Endothelial cell of umbilical vein (primary cell): ENCODE measurements at regions not wholly inside any gene's neighbourhood (a gene's known extent, or its start where the extent isn't known, plus 50 kb on each side); places are given as distances from the start of the nearest gene placed in this dataset.

Experiments used
- BruUV-seq: library from RNA; stranded (reverse); fragments of 400-500 nt; replicated peaks from 2 replicates; lab custom pipeline; 2021; lab: Mats Ljungman, UMichigan
- CTCF ChIA-PET: fragments of 300-600, 350-600 bp; sonication (Branson Sonifier 250); formaldehyde crosslinking; loops from one replicate; lab custom pipeline; 2021; ENCODE audit warnings: antibody characterized with exemption, inconsistent platforms; lab: Charles Lee
- POLR2A ChIA-PET: fragments of 300-600, 350-600 bp; sonication (Branson Sonifier 250); formaldehyde crosslinking; loops from one replicate; lab custom pipeline; 2021; ENCODE audit warnings: antibody characterized with exemption, inconsistent platforms; lab: Charles Lee
- DNase-seq: peaks from one replicate; pipeline ENCODE4 v3.0.0-alpha.2; 2011; ENCODE audit warnings: low read depth, low spot score
- FAIRE-seq: peaks from 2 replicates; lab custom pipeline; 2011; peaks lifted over from hg19 to GRCh38; lab: Jason Lieb, UNC
- H2AFZ ChIP-seq: 2 replicates; pipeline ENCODE4 v1.6.0; 2012; ENCODE audit warnings: low read depth, low read length, control low read depth, inconsistent platforms
- H3K27ac ChIP-seq: 2 replicates; pipeline ENCODE4 v1.5.1; 2011; ENCODE audit warnings: low read depth, mild to moderate bottlenecking, control low read depth, low read length, moderate library complexity; ENCODE audit not compliant: insufficient read depth
- H3K27me3 ChIP-seq, 2 experiments: 2 replicates each; pipeline versions ENCODE4 v1.6.0 to v1.6.1; 2011; ENCODE audit warnings: low read length in 2 of 2, mixed read lengths in 1 of 2; ENCODE audit not compliant: control insufficient read depth in 2 of 2, insufficient read depth in 2 of 2
- H3K36me3 ChIP-seq, 2 experiments: 2 replicates in 1 of 2; 3 replicates in 1 of 2; pipeline ENCODE4 v1.5.1; 2011; ENCODE audit warnings: low read length in 2 of 2, mild to moderate bottlenecking in 1 of 2, moderate library complexity in 1 of 2; ENCODE audit not compliant: control insufficient read depth in 2 of 2, insufficient read depth in 2 of 2; ENCODE audit errors: extremely low read depth in 1 of 2
- H3K4me1 ChIP-seq: 3 replicates; pipeline ENCODE4 v1.5.1; 2011; ENCODE audit warnings: mild to moderate bottlenecking, low read length; ENCODE audit not compliant: control insufficient read depth, insufficient read depth; ENCODE audit errors: extremely low read depth
- H3K4me2 ChIP-seq: 2 replicates; pipeline ENCODE4 v1.6.1; 2011; ENCODE audit warnings: low read length, control low read depth, mixed read lengths; ENCODE audit not compliant: insufficient read depth
- H3K4me3 ChIP-seq, 3 experiments: fragments of 200-600 bp in 1 of 3; sonication (generic), shearing (Covaris generic) in 1 of 3; replicated peaks in 1 of 3; 2 replicates each; pipeline ENCODE4 v1.5.1; 2011 to 2016; ENCODE audit warnings: control low read depth in 3 of 3, low read length in 3 of 3, mild to moderate bottlenecking in 2 of 3, inconsistent platforms in 1 of 3, low read depth in 1 of 3, moderate library complexity in 1 of 3; ENCODE audit not compliant: insufficient read depth in 1 of 3
- H3K79me2 ChIP-seq: 2 replicates; pipeline ENCODE4 v1.6.0; 2012; ENCODE audit warnings: low read length, inconsistent platforms; ENCODE audit not compliant: control insufficient read depth, insufficient read depth
- H3K9ac ChIP-seq: replicated peaks from 2 replicates; pipeline ENCODE3; 2011; ENCODE audit warnings: low read length, control low read depth; ENCODE audit not compliant: insufficient read depth; ENCODE audit errors: extremely low read depth
- H3K9me1 ChIP-seq: replicated peaks from 3 replicates; pipeline ENCODE4 v1.6.0; 2011; ENCODE audit warnings: mild to moderate bottlenecking, low read length; ENCODE audit not compliant: control insufficient read depth, insufficient read depth; ENCODE audit errors: extremely low read depth
- H3K9me3 ChIP-seq: replicated peaks from 2 replicates; pipeline ENCODE4 v1.5.1; 2012; ENCODE audit warnings: low read length, inconsistent platforms; ENCODE audit not compliant: control insufficient read depth, insufficient read depth
- H4K20me1 ChIP-seq: replicated peaks from 2 replicates; pipeline ENCODE3; 2011; ENCODE audit warnings: mild to moderate bottlenecking, low read length; ENCODE audit not compliant: control insufficient read depth, insufficient read depth; ENCODE audit errors: extremely low read depth
- EZH2 ChIP-seq: IDR thresholded peaks from 2 replicates; pipeline ENCODE4 v1.6.1; 2012; ENCODE audit warnings: borderline replicate concordance, low read depth, mild to moderate bottlenecking, moderate library complexity, low read length, inconsistent platforms; ENCODE audit not compliant: severe bottlenecking
- FOS ChIP-seq: IDR thresholded peaks from 2 replicates; pipeline ENCODE4 v1.6.1; 2011; ENCODE audit warnings: mild to moderate bottlenecking, low read length, moderate library complexity, borderline replicate concordance; ENCODE audit not compliant: insufficient read depth
- GATA2 ChIP-seq: IDR thresholded peaks from 2 replicates; pipeline ENCODE4 v1.7.0; 2011; ENCODE audit warnings: low read depth, mild to moderate bottlenecking, moderate library complexity, mixed read lengths, low read length; ENCODE audit not compliant: insufficient read length, insufficient read depth
- MYC ChIP-seq: IDR thresholded peaks from one replicate; pipeline ENCODE4 v1.6.1; 2011; ENCODE audit warnings: mild to moderate bottlenecking, low read depth, low read length
- POLR2AphosphoS5 ChIP-seq: IDR thresholded peaks from 2 replicates; pipeline ENCODE4 v1.6.1; 2012; ENCODE audit warnings: low read depth, mild to moderate bottlenecking, control low read depth, low read length, moderate library complexity; ENCODE audit not compliant: insufficient read depth
- dilution Hi-C: fragments of 300-500 bp; cut with MboI; formaldehyde crosslinking; loops from one replicate; pipeline ENCODE4 v1.15.0; 2019; ENCODE audit warnings: low sequenced_read_pairs; ENCODE audit not compliant: extremely low pct_ligation_motif_present
- intact Hi-C: fragments of 100-400 bp; cut with micrococcal nuclease; formaldehyde crosslinking; loops from one replicate; pipeline ENCODE4 v1.10.0; 2022
- TF ChIP-seq, protein P1 (sequence below), 2 donors: IDR thresholded peaks; 1 replicate in 1 of 2; 2 replicates in 1 of 2; pipeline ENCODE4 v1.5.1; 2011; ENCODE audit warnings: low read length in 2 of 2, mild to moderate bottlenecking in 2 of 2, moderate library complexity in 2 of 2, control low read depth in 1 of 2, inconsistent platforms in 1 of 2, low read depth in 1 of 2; ENCODE audit not compliant: insufficient read depth in 1 of 2; ENCODE audit errors: extremely low read depth in 1 of 2
- TF ChIP-seq, protein P2 (sequence below): IDR thresholded peaks from 2 replicates; pipeline ENCODE4 v1.6.1; 2011; ENCODE audit not compliant: insufficient read depth, insufficient read length

- Histone ChIP-seq H3K4me3 (no peak overlapping the region), H3K4me1 (no peaks in the 10 kb centered on the region), H4K20me1 (no peaks in the 10 kb centered on the region), H3K36me3 (no peaks in the 10 kb centered on the region), H3K27ac (no peak overlapping the region), H3K4me2 (no peak overlapping the region), H3K9ac (no peak overlapping the region), H3K9me3 (peaks cover 15% of the 10 kb centered on the region), H3K27me3 (no peaks in the 10 kb centered on the region), H3K79me2 (no peaks in the 10 kb centered on the region), H3K9me1 (no peaks in the 10 kb centered on the region), H2AFZ (no peak overlapping the region)
- ChIA-PET CTCF (no interaction called here), POLR2A (no interaction called here)
- FAIRE-seq, result no peak
- no TSS peak for BruUV-seq
- TF ChIP-seq, protein P1, sequence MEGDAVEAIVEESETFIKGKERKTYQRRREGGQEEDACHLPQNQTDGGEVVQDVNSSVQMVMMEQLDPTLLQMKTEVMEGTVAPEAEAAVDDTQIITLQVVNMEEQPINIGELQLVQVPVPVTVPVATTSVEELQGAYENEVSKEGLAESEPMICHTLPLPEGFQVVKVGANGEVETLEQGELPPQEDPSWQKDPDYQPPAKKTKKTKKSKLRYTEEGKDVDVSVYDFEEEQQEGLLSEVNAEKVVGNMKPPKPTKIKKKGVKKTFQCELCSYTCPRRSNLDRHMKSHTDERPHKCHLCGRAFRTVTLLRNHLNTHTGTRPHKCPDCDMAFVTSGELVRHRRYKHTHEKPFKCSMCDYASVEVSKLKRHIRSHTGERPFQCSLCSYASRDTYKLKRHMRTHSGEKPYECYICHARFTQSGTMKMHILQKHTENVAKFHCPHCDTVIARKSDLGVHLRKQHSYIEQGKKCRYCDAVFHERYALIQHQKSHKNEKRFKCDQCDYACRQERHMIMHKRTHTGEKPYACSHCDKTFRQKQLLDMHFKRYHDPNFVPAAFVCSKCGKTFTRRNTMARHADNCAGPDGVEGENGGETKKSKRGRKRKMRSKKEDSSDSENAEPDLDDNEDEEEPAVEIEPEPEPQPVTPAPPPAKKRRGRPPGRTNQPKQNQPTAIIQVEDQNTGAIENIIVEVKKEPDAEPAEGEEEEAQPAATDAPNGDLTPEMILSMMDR (IDR thresholded peaks at IDR 0.05; ENCODE audit: extremely low read depth in 1 of 2, insufficient read depth in 1 of 2, low read depth in 1 of 2, low read length in 2 of 2), result no peak
- TF ChIP-seq, protein P2, sequence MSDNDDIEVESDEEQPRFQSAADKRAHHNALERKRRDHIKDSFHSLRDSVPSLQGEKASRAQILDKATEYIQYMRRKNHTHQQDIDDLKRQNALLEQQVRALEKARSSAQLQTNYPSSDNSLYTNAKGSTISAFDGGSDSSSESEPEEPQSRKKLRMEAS, result no peak
- TF ChIP-seq EZH2 (no peak), GATA2 (no peak), MYC (no peak), POLR2AphosphoS5 (no peak), FOS (no peak)
- no peak for DNase-seq
- intact Hi-C loops, result no loop called here
- dilution Hi-C loops, result no loop called here
Observed at GRCh38 chr10:130485958-130486895, 350.0 kb downstream of the GLRX3 start.
